ENCODE measurements at regions not wholly inside any gene's neighbourhood (a gene's known extent, or its start where the extent isn't known, plus 50 kb on each side); places are given as distances from the start of the nearest gene placed in this dataset.

DNA sequence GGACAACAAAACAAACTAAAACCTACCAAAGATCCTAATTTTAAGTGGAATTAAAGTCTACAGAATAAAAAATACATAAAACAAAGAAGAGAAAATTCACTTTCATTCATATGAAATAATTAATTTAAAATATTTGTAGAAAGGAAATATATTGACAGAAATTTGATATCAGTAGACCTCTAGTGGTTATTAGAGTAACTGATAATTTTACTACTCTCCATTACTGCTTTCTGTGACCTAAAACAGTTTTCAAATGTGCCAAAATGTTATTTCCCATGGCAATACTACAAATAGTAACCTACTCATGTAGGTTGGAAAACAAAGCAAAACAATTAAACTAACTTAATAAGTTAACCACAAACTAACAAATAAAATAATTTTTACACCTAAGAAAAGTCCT lies 147.1 kb downstream of the NOL4 start:
- H3K9me3 ChIP-seq (ENCODE audit: control insufficient read depth, insufficient read depth, low read depth, low read length), result no peaks in the 10 kb centered on the region
- no peaks in the 10 kb centered on the region for H3K36me3 ChIP-seq (ENCODE audit: control insufficient read depth, insufficient read depth, low read length)
- H3K9ac ChIP-seq (ENCODE audit: low read length), result no peak overlapping the region
- H3K27ac ChIP-seq (ENCODE audit: low read depth, low read length), result no peak overlapping the region
- H3K4me1 ChIP-seq (ENCODE audit: control insufficient read depth, insufficient read depth, low read length), result no peaks in the 10 kb centered on the region
- H3K27me3 ChIP-seq (ENCODE audit: control insufficient read depth, insufficient read depth, low read length), result no peaks in the 10 kb centered on the region
- no peak overlapping the region for H3K4me3 ChIP-seq (ENCODE audit: low read depth, low read length)

DNA sequence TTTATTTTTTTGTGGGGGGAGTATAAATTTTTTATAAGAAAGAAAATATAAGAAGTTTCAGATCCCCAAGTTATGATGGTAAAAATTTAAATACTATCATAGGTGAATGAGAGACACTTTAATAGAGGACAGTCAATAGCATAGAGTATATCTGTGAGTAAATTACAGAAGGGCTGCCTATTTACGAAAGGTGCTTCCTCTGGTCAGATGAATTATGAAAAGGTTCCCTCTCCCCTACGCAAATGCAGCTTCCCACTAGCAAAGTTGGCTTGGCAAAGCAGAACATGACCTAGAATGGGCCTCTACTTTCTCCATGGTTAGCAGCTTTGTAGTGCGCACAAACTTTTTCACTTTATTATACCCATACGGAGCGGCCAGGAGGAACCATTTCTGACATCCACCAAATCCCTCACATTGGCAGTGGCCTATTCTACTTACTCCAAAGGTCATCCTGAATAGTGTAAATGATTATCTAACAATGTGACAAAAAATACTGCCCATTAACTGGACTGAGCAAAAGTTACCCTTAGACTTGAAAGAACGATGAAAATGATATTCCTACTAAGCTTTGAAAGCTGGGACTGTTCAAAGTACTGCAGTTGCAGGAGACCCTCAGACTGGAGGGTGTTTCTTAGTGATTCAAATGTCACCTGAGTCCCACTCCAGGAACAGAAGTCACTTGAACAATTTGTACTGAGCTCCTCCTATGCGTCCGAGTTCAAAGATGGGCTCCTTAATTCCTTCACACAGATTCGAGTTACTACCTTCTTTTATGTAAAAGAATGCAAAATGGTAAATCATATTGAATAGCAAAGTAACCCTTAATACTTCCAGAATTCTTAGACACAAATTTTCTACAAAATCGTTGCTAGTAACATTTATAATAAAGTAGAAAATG lies 148.5 kb downstream of the NOL4 start:
- H3K27me3 ChIP-seq (ENCODE audit: control insufficient read depth, insufficient read depth, low read length), result no peaks in the 10 kb centered on the region

DNA sequence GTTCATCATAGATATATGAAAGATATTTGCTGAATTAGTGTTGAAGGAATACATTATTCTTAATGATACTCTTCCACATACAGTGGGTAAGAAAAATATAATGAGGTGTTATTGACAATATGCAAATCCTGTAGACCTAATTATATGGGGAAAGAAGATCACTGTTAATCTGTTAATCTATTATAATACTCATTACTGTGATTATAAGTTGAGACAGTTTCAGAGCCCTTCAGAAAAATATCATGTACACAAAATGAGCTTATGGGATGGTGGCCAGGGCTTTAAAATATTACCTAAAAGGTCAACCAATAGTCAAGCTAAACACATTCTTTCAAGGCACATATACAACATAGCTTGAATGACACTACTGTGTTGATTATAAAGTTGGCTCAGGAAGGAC lies 163.5 kb downstream of the NOL4 start:
- no peak overlapping the region for H3K27ac ChIP-seq (ENCODE audit: low read depth, low read length)
- no peak overlapping the region for H3K4me3 ChIP-seq (ENCODE audit: low read depth, low read length)
- H3K27me3 ChIP-seq (ENCODE audit: control insufficient read depth, insufficient read depth, low read length), result no peaks in the 10 kb centered on the region
- no peaks in the 10 kb centered on the region for H3K4me1 ChIP-seq (ENCODE audit: control insufficient read depth, insufficient read depth, low read length)
- no peaks in the 10 kb centered on the region for H3K36me3 ChIP-seq (ENCODE audit: control insufficient read depth, insufficient read depth, low read length)
- H3K9ac ChIP-seq (ENCODE audit: low read length), result no peak overlapping the region
- H3K9me3 ChIP-seq (ENCODE audit: control insufficient read depth, insufficient read depth, low read depth, low read length), result no peaks in the 10 kb centered on the region

More for the DNA sequence above, 148.5 kb downstream of the NOL4 start:
- no peak overlapping the region for H3K9ac ChIP-seq (ENCODE audit: low read length)
- no peaks in the 10 kb centered on the region for H3K9me3 ChIP-seq (ENCODE audit: control insufficient read depth, insufficient read depth, low read depth, low read length)
- no peaks in the 10 kb centered on the region for H3K36me3 ChIP-seq (ENCODE audit: control insufficient read depth, insufficient read depth, low read length)
- no peak overlapping the region for H3K27ac ChIP-seq (ENCODE audit: low read depth, low read length)
- no peak overlapping the region for H3K4me3 ChIP-seq (ENCODE audit: low read depth, low read length)
- no peaks in the 10 kb centered on the region for H3K4me1 ChIP-seq (ENCODE audit: control insufficient read depth, insufficient read depth, low read length)

DNA sequence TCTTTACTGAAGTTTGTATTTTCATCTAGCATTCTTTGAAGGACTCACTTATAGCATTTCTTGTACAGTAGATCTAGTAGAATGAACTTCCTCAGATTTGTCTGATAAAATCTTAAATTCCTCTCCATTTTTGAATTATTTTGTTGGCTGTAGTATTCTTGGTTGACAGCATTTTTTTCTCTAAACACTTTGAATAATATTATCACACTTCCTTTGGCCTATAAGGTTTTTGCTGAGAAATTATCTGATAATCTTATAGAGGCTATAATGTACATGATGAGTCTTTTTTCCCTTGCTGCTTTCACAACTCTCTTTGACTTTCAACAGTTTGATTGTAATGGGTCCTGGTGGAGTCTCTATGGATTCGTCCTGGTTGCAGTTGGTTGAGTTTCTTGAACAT lies 169.5 kb downstream of the NOL4 start:
- Histone ChIP-seq H3K9me3 (ENCODE audit: control insufficient read depth, insufficient read depth, low read depth, low read length) (no peaks in the 10 kb centered on the region), H3K9ac (ENCODE audit: low read length) (no peak overlapping the region), H3K4me3 (ENCODE audit: low read depth, low read length) (no peak overlapping the region)

DNA sequence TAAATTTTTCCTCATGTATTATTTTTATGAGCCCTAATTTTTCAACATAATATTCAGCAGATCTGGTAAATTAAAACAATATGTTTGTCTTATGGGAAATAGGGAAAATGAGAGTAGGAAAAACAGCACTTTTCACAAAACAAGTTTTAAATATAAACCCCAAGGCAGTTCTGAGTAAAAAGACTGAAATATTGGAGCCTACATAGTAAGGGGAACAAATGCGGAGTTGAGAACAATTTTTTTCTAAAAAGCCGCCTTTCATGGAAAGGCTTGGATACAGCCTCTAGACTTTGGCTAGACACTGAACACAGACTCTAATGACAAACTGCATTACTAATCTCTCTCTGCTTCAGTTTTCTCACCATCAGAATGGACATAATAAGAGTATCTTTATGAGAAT lies 174.1 kb downstream of the NOL4 start:
- no peak overlapping the region for H3K4me3 ChIP-seq (ENCODE audit: low read depth, low read length)
- H3K36me3 ChIP-seq (ENCODE audit: control insufficient read depth, insufficient read depth, low read length), result no peaks in the 10 kb centered on the region
- no peak overlapping the region for H3K27ac ChIP-seq (ENCODE audit: low read depth, low read length)
- H3K27me3 ChIP-seq (ENCODE audit: control insufficient read depth, insufficient read depth, low read length), result no peaks in the 10 kb centered on the region
- H3K9ac ChIP-seq (ENCODE audit: low read length), result no peak overlapping the region
- no peaks in the 10 kb centered on the region for H3K9me3 ChIP-seq (ENCODE audit: control insufficient read depth, insufficient read depth, low read depth, low read length)
- no peaks in the 10 kb centered on the region for H3K4me1 ChIP-seq (ENCODE audit: control insufficient read depth, insufficient read depth, low read length)

More for the DNA sequence above, 169.5 kb downstream of the NOL4 start:
- Histone ChIP-seq H3K27ac (ENCODE audit: low read depth, low read length) (no peak overlapping the region), H3K4me1 (ENCODE audit: control insufficient read depth, insufficient read depth, low read length) (no peaks in the 10 kb centered on the region), H3K27me3 (ENCODE audit: control insufficient read depth, insufficient read depth, low read length) (no peaks in the 10 kb centered on the region), H3K36me3 (ENCODE audit: control insufficient read depth, insufficient read depth, low read length) (no peaks in the 10 kb centered on the region)

DNA sequence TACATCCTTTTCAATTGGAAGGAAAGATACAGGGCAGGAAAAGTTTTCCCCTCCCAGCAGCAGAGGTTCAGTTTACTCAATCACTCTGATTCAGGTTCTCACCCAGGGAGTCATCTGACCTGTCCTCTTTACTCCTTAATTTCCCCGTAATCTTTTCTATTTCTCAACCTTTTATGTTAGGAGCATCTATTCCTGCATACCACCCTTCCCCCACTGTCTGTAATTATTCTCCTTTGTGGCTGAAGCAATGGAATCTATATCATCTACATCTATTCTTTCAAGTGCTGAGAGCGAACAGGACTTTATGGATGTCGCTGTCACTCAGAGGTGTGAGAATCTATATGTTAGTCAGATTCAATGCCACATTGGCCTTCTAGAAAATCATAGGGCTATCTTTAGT lies 175.2 kb downstream of the NOL4 start:
- Histone ChIP-seq H3K27me3 (ENCODE audit: control insufficient read depth, insufficient read depth, low read length) (no peaks in the 10 kb centered on the region), H3K27ac (ENCODE audit: low read depth, low read length) (no peak overlapping the region), H3K36me3 (ENCODE audit: control insufficient read depth, insufficient read depth, low read length) (no peaks in the 10 kb centered on the region), H3K4me1 (ENCODE audit: control insufficient read depth, insufficient read depth, low read length) (no peaks in the 10 kb centered on the region), H3K9ac (ENCODE audit: low read length) (no peak overlapping the region), H3K4me3 (ENCODE audit: low read depth, low read length) (no peak overlapping the region), H3K9me3 (ENCODE audit: control insufficient read depth, insufficient read depth, low read depth, low read length) (no peaks in the 10 kb centered on the region)

DNA sequence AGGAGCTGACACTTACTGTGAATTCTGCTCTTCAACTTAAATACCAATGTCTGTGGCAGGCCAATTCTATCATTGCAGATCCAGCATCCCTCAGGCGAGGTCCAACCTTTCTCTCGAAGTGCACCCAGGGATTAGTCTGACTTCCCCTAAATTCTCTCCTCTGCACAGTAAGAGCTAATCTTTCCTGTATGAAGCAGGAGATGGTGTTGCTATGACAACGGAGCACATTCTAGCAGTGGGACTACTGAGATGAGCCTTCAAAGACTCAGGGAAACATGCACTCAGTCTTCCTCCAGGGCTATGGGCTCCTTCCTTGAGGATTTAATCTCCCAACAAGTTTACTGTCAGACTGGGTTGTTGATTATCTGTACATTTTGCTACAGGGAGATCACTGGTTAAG lies 176.3 kb downstream of the NOL4 start:
- H3K27me3 ChIP-seq (ENCODE audit: control insufficient read depth, insufficient read depth, low read length), result no peaks in the 10 kb centered on the region
- no peaks in the 10 kb centered on the region for H3K36me3 ChIP-seq (ENCODE audit: control insufficient read depth, insufficient read depth, low read length)
- no peak overlapping the region for H3K27ac ChIP-seq (ENCODE audit: low read depth, low read length)
- H3K9me3 ChIP-seq (ENCODE audit: control insufficient read depth, insufficient read depth, low read depth, low read length), result no peaks in the 10 kb centered on the region
- no peak overlapping the region for H3K9ac ChIP-seq (ENCODE audit: low read length)
- no peaks in the 10 kb centered on the region for H3K4me1 ChIP-seq (ENCODE audit: control insufficient read depth, insufficient read depth, low read length)
- no peak overlapping the region for H3K4me3 ChIP-seq (ENCODE audit: low read depth, low read length)

DNA sequence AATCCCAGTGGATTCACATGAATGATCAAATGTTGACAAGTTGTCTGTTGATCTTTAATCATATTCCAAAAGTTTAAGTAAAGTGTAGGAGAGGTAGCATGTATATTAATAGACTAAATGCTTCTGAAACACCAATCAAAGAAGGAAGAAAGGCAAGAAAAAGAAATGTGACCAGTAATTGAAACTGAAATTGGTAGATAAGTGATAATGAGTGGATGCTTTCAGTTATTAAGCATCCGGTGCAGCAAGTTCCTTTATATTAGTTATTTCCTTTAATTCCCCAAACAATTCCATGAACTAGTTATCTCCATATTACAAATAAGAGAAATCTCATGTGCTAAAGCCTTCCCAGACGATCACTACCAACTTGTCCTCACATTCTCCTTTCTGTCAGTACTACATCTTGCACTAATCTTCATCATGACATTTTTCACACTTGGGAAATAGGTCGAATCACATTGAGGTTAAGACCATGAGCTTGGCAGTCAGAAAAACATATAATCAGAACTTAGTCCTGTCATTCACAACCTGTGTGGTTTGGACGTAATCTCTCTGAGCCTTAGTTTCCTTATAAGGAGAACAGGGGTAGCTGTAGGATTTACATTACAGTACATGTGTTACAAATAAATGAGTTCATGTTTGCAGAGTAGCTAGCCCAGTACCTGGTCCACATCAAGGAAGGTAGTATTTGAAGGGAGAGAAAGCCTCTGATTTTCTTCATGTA lies 182.1 kb downstream of the NOL4 start:
- Histone ChIP-seq H3K36me3 (ENCODE audit: control insufficient read depth, insufficient read depth, low read length) (no peaks in the 10 kb centered on the region), H3K4me1 (ENCODE audit: control insufficient read depth, insufficient read depth, low read length) (no peaks in the 10 kb centered on the region), H3K27me3 (ENCODE audit: control insufficient read depth, insufficient read depth, low read length) (no peaks in the 10 kb centered on the region), H3K9me3 (ENCODE audit: control insufficient read depth, insufficient read depth, low read depth, low read length) (no peaks in the 10 kb centered on the region), H3K9ac (ENCODE audit: low read length) (no peak overlapping the region), H3K4me3 (ENCODE audit: low read depth, low read length) (no peak overlapping the region), H3K27ac (ENCODE audit: low read depth, low read length) (no peak overlapping the region)

DNA sequence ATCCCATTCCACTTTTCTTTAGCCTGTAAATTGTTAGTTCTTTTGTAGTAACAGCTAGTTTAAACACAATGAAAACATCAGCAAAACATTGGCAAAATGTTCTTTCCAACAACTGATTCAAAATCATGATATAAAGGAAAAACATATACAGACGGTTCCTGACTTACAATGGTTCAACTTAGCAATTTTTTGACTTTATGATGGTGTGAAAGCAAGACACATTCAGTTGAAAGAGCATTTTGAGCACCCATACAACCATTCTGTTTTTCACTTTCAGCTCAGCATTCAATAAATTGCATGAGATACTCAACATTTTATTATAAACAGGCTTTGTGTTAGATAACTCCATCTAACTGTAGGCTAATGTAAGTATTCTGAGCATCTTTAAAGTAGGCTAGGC lies 185.1 kb downstream of the NOL4 start:
- Histone ChIP-seq H3K27me3 (ENCODE audit: control insufficient read depth, insufficient read depth, low read length) (no peaks in the 10 kb centered on the region), H3K9ac (ENCODE audit: low read length) (no peak overlapping the region), H3K27ac (ENCODE audit: low read depth, low read length) (no peak overlapping the region), H3K9me3 (ENCODE audit: control insufficient read depth, insufficient read depth, low read depth, low read length) (no peaks in the 10 kb centered on the region), H3K36me3 (ENCODE audit: control insufficient read depth, insufficient read depth, low read length) (no peaks in the 10 kb centered on the region), H3K4me1 (ENCODE audit: control insufficient read depth, insufficient read depth, low read length) (no peaks in the 10 kb centered on the region), H3K4me3 (ENCODE audit: low read depth, low read length) (no peak overlapping the region)

DNA sequence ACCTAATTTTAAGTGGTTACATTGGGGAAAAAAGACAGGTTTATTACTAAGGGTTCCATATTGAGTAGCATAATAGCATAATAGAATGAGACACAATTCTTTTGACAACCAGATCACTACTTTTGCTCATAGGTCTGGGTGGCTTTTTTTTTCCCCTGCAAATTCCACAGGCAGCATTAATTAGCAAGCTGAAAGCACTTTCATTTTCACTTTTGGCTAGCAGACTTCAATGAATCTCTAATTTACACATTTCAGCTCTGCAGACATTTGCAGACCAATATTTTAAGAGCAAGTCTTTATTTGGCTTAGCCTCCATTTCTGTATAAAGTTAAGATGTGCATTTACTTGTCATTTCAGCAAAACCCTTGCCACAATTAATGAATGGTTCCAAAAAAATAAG lies 185.5 kb downstream of the NOL4 start:
- no peak overlapping the region for H3K9ac ChIP-seq (ENCODE audit: low read length)
- no peaks in the 10 kb centered on the region for H3K36me3 ChIP-seq (ENCODE audit: control insufficient read depth, insufficient read depth, low read length)
- no peak overlapping the region for H3K4me3 ChIP-seq (ENCODE audit: low read depth, low read length)
- H3K27ac ChIP-seq (ENCODE audit: low read depth, low read length), result no peak overlapping the region
- no peaks in the 10 kb centered on the region for H3K9me3 ChIP-seq (ENCODE audit: control insufficient read depth, insufficient read depth, low read depth, low read length)
- no peaks in the 10 kb centered on the region for H3K4me1 ChIP-seq (ENCODE audit: control insufficient read depth, insufficient read depth, low read length)
- no peaks in the 10 kb centered on the region for H3K27me3 ChIP-seq (ENCODE audit: control insufficient read depth, insufficient read depth, low read length)

DNA sequence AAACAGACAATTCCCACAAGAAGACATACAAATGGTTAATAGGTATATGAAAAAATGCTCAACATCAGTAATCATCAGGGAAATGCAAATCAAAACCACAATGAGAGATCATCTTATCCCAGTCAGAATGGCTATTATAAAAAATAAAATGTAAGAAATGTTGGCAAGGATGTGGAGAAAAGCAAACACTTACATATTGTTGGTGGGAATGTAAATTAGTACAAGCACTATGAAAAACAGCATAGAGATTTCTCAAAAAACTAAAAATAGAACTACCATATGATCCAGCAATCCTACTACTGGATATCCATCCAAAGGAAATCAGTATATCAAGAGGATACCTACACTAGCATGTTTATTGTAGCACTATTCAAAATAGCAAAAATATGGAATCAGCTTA lies 186.6 kb downstream of the NOL4 start:
- H3K27me3 ChIP-seq (ENCODE audit: control insufficient read depth, insufficient read depth, low read length), result no peaks in the 10 kb centered on the region
- H3K4me3 ChIP-seq (ENCODE audit: low read depth, low read length), result no peak overlapping the region
- no peak overlapping the region for H3K27ac ChIP-seq (ENCODE audit: low read depth, low read length)
- H3K4me1 ChIP-seq (ENCODE audit: control insufficient read depth, insufficient read depth, low read length), result no peaks in the 10 kb centered on the region
- no peak overlapping the region for H3K9ac ChIP-seq (ENCODE audit: low read length)
- no peaks in the 10 kb centered on the region for H3K9me3 ChIP-seq (ENCODE audit: control insufficient read depth, insufficient read depth, low read depth, low read length)
- no peaks in the 10 kb centered on the region for H3K36me3 ChIP-seq (ENCODE audit: control insufficient read depth, insufficient read depth, low read length)
